Kidney capillary endothelial cell (primary cell): ENCODE measurements at regions not wholly inside any gene's neighbourhood (a gene's known extent, or its start where the extent isn't known, plus 50 kb on each side); places are given as distances from the start of the nearest gene placed in this dataset.

Source experiments
- DNase-seq: peaks from one replicate; pipeline ENCODE4 v3.0.0-alpha.2; 2018; ENCODE audit warnings: low spot score

GRCh38 chr21:39105341-39105765 lies 77.9 kb downstream of the PSMG1 start:
- no peak for DNase-seq

DNA sequence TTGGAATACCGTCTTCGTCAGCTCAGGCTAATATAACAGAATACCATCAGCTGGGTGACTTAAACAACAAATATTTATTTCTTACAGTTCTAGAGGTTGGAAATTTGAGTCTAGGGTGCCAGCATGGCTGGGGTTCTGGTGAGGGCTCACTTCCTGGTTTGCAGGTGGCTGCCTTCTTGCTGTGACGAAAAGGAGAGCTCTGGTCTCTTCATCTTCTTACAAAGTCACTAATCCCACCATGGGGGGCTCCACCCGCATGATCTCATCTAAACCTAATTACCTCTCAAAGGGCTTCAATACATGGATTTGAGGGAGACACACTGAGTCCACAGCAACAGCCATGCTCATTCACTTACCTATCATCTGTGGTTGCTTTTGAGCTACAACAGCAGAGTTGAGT lies 78.3 kb downstream of the PSMG1 start:
- no peak for DNase-seq

DNA sequence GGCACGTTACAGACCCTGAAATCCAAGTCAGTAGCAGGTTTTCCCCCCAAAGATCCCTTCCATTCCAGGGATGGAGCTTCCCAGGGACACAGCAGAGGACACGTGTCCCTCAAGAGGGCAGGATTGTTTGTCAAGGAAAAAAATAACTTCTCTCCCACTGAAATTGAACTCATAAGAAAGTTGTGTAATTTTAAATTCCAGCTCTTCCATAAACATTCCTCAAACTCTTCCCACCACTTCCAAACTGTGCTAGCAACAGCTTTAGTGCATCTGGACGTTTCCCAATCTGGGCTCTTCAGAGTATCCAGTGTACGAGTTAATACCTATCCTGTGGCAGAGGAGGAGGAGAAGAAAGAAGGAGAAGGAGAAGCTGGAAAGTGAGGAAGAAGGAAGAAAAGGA lies 79.6 kb downstream of the PSMG1 start:
- DNase-seq = no peak

DNA sequence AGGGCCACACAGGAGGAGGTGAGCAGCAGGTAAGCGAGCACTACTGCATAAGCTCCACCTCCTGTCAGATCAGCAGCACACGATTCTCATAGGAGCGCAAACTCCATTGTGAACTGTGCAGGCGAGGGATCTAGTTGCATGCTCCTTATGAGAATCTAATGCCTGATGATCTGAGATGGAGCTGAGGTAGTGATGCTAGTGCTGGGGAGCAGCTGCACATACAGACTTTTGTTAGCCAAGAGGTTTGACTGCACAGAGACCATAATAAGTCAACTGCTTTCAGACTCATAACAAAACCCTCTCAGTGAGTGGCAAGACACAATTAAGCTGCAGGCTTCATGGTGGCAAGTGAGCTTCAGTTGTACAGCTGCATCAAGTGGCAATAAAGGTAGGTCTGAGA lies 83.4 kb downstream of the PSMG1 start:
- DNase-seq = no peak

GRCh38 chr21:39098696-39099200 lies 84.5 kb downstream of the PSMG1 start:
- peak; percentile 26 for DNase-seq

GRCh38 chr21:39097981-39098380 lies 85.3 kb downstream of the PSMG1 start:
- DNase-seq = no peak

DNA sequence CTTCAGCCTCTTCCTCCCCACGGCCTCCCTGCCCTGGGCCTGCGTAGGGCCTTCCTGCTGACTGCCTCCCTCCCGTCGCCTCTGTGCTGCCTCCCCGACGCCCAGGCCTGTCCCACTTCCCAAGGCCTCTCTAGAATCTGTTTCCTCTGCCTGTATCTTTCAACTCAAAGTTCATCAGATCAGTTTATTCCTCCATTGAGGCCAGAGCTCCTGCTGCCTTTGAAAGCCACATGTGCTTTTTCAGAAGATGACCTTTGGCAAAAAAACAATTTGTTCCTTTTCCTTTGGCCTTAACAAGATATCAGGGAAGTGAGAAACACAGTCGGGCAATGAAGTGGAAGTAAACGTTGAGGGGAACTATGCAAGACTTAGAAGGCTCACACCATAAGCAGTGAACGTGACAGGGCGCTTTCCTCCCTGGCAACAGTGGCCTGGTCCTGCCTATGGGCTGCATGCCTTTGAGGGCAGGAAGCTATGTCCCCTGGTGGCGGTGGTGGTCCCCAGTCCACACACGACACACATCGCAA lies 85.9 kb downstream of the PSMG1 start:
- no peak for DNase-seq

GRCh38 chr21:39096754-39097153 lies 86.5 kb downstream of the PSMG1 start:
- DNase-seq = no peak

GRCh38 chr21:39095681-39096080 lies 87.6 kb downstream of the PSMG1 start:
- DNase-seq = no peak

DNA sequence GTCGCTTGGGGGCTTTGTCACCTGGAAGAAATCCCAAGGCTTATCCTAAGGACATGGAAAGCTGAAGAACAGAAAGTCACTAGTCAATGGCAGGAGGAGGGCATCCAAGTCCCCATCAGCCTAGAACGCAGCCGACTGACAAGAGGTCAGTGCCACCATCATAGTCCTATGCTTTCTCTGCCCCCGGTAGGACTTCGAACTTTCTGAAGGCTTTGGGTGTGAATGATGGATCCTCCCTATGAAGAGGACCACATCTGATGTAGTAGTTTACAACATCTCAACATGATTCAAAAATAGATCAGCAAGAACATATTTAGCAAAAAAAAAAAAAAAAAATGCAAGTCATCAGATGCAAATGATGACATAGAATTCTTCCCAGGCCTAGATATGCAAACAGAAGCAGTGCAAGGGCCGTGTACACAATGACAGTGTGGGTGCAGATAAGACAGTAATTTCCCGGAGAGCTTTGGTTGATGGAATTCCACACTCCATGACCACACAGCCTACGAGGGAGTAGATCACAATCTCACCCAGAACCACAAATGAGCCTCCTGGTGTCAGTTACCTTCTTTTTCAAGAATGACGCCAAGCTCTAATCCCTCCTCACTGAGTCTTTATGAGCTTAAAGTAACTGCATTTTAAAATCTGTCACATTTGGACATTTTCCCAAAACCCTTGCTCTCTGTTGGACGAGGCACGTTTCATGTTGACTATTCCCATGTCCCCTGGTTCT lies 88.2 kb downstream of the PSMG1 start:
- DNase-seq = no peak

DNA sequence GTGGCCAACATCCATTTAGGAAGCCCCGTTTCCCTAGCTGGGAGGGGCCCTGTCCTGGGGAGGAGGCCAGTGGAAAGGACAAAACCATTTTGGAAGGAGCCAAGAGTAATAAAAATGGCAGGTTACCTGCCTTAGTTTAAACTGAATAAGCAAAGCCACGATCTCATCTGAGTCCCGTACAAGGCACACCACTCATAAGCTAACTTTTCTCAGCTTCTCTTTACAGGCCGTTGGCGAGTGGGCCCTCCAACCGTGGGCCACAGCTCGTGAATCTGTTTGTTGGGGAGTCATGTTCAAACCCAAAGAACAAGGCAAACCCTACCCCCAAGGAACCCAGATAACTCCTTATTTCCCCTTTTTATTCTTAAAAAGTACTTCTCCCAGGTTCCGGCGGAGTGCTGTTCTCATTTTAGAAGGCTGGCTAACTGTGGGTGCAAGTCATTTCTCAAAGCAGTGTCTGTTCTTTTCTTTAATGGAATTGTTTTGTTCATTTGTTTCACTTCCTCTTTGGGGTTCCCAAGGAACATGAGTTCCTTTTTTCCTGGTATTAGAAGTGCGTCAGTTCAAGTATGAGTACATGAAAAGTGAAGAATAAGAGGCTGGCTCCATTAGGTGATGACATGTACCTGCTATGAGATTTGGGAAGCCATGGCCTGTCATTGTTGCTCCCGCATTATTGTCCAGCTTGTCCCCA lies 89.0 kb downstream of the PSMG1 start:
- DNase-seq = no peak

DNA sequence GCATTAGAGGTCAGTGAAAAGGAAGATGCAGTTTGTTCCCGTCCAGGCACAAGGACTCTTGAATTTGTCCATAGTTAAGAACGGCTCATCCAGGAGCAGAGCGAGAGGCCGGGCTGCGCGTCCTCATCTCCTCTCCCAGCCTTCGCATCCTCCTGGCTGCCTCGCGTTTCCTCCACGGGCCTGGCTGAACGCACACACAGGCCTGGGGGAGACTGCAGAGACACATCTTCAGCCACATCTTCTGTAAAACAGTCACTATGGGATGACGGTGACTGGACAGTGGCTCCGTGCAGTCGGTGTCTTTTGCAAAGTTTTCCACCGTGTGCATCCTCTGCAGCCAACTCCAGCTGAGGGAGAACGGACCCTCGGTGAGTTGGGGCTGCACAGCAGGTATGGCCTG lies 89.7 kb downstream of the PSMG1 start:
- no peak for DNase-seq

DNA sequence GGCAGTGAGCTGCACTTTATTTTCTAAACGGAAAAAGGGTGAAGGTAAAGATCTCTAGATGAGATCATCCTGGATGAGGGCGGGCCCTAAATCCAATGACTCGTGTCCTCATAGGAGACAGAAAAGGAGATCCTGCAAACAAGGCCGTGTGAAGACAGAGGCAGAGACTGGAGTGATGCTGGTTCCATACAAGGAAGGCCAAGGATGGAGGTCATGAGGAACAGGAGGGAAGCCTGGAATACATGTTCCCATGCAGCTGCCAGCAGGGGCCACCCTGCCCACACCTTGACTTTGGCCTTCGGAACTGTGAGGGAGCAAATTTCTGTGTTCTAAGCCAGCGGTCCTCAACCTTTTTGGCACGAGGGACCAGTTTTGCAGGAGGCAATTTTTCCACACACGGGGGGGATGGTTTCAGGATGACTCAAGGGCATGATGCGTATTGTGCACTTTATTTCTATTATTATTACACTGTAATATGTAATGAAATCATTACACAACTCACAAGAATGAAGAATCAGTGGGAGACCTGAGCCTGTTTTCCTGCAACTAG lies 94.3 kb downstream of the PSMG1 start:
- peak; percentile 40 for DNase-seq

DNA sequence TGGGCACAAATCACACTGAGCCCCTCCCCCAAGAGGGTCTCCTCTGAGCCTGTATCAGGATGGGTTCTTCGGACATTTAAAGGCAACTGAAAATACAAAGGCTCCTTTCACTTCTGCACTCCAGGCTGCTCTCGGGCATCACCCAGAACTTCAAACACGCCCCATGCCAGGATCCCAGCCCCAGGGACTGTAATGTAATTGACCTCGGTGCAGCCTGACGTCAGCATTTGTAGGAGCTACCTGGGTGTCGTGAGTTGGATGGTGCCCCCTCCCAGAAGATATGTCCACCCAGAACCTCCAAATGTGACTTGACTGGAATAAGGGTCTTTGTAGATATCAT lies 95.2 kb downstream of the PSMG1 start:
- no peak for DNase-seq

DNA sequence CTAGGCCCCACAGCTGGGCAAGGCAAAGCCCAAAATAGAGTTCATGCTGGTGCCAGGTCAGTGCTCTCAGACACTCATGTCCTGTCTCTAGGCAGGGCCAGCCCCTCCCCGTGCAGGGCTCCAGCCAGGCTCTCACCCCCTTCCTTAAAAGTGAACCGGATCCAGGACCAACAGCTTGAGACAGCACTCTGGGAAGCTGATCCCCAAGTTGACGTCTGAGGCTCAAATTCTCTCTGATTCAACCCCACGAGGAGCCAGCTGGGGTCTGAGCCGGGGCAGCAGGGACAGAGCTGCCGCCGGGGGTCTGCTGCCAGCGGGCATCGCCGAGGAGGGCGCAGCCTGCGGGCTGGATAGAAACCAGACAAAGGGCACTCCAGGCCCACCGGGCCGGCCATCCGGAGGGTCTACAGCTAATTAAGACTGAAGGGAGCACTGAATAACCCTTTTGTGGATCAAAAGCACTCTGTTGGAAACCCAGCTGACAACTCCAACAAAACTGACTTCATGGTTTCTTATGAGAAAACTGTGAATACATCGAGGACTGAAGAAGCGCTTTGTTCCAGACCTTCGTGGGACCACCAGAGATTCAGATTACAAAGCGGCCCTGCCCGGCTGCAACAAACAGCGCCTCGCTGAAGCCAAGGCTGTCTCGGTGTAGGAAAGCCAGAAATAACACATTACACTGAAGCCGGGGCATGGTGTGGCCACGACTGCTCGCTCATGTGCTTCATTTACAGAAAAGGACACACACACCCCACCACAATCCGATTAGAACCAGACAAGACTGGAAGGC lies 95.8 kb downstream of the PSMG1 start:
- no peak for DNase-seq

- no peak for DNase-seq
Measured at GRCh38 chr21:39086547-39086946, 96.7 kb downstream of the PSMG1 start.

- no peak for DNase-seq
Measured at GRCh38 chr21:39085843-39086405, 97.3 kb downstream of the PSMG1 start.

GRCh38 chr21:39084979-39085729 lies 98.1 kb downstream of the PSMG1 start:
- DNase-seq = no peak

- no peak for DNase-seq
Measured at GRCh38 chr21:39084073-39084472, 99.2 kb downstream of the PSMG1 start.

DNA sequence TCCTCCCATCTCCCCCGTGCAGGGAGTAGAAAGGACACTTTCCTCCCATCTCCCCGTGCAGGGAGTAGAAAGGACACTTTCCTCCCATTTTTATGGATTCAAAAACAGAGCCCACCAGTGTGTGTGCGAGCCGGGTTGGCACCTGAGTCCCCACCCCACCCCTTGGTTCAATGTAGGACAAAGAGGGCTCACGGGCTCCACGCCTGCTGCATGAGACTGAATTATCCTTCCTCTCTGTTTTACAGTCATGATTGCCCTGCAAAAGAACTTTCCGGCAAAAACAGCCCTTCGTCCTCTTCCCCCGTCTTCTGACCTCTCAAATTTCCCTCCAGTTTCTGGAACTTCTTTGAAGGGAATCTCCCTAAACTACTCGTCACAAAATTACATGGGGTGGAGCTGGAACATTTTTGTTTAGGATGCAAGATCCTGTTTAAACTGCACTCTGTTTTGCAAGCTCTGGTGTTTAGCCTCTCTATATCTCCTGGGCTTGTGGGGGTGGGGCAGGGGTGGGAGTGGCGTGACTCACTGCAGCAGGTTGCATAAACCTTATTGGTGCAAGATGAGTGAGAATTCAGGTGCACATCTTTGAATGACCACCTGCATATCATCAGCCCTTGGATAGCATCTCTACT lies 99.8 kb downstream of the PSMG1 start:
- DNase-seq = no peak
